Pons (tissue), 1 donor: ENCODE measurements at regions not wholly inside any gene's neighbourhood (a gene's known extent, or its start where the extent isn't known, plus 50 kb on each side); places are given as distances from the start of the nearest gene placed in this dataset.
"Not testable (repeated sequence)": the region's sequence is repeated elsewhere in the genome, so short reads cannot be mapped to it uniquely, and the experiment has no call there.

Source experiments
- DNase-seq: peaks from one replicate; pipeline ENCODE4 v3.0.0-alpha.2; 2016; ENCODE audit warnings: low spot score

DNA sequence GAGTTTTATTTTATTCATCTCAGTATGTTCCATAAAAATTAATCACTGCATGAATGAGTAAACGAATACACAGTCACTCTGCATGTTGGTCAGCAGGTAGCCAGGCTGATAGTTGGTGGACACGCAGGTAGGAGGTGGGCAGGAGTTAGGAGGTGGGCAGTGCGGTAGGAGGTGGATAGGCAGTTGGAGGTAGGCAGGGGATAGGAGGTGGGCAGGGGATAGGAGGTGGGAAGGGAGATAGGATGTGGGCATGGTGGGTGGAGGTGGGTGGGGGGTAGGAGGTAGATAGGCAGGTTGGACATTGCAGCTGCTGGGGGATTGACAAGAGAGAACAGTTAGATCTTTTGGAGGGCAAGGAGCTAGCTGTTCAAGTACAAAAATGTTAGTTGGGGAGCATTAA, 322.7 kb downstream of the PTPRU start:
- no peak for DNase-seq

DNA sequence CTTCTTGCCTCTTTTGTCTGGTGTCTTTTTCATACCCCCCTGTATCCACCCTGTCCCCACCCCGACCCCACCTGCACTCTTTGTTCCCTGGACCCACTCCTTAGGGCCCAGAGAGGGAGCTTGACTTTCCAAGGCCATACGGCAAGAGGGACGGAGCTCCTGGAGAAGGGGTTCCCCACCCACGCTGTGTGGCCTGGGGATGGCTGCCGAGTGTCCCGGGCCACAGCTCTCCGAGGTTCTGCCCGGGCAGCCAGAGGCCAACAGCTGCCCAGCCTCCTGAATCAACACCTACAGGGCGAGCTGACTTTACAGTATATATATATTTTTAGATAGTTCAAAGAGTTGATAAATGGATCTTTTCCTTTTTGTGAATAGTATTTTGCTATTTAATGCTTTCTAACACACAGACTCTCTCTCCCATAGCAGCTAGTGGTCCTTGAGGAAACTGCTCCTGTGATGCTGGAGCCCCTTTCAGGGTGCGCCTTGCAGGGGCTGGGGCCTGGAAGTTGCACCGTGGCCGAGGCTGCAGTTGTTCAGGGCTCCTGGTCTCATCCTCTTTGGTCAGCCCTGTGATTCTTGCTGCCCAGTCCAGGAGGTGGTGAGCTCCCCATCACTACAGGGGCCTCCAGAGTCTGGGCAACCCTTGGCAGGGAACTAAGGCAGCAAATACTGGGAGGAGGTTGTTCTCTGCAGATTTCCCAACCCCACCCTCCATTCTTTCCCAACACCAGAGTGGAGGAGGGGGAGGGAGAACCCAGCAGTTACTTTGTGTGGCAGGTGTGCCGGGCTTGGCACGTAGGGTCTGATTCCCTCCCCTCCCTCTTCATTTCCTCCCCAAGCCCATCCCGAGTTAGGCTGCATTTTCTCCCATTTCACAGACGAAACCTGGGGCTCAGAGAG, 321.6 kb downstream of the PTPRU start:
- no peak for DNase-seq

DNA sequence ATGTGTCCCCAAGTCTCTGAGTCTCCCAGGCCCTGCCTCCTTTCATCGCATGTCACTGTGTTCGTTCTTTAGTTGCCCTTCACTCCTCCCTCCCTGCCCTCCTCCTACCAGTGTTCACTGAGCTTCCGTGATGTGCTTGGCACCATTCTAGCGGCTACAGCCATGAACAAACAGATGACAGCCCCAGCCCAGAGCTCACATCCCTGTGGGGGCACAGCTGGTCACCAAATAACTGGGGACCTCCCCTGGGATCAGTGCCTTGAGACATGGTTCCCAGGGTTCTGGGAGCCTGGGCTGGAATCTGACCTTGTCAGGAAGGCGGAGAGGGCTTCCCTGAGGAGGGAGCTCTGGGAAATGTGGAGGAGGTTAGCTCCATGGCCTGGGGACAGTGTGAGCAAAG, 320.7 kb downstream of the PTPRU start:
- no peak for DNase-seq

DNA sequence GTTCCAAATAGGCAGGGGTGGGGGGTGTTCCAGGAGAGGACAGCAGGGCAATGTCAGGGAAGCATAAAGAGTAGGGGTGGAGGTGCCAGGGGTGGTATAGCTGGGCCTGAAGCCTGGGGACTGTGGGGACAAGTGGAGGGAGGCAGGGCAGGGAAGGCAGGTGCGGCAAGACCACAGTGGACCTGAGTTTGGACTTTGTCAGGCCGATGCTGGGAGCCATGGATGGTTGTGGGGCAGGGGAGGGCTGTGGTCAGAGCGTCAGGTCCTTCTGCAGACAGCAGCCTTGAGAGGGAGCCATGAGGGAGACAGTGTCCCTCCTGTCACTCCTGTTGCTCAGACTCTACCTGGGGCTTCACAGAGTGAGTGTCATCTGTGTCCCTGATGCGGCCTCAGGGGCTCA, 320.3 kb downstream of the PTPRU start:
- no peak for DNase-seq

DNA sequence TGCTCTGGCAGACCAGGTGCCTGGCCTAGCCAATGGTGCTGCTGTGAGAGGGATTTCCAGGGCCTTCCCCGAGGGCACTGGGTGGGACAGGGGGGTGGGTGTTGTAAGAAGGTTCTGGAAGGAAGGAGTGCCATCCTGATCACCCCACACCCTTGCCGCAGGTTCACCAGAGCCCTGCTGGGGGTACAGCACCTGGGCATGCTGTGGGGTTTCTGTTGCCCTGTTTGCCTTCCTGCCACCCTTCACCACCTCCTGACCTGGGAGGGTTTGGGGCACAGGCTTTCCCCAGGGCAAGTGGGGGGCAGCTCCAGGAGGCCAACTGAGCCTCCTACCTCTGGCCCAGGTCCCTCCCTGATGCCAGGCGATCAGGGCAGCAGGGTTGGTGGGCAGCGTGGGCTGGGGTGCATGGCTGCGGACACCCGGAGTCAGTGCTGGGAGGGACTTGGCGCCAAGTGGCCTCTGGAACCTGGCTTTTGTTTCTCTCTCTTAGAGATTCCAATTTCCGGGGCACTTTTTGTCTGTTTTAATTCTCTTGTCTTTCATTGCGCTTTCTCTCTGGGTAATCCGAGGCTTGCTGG, 318.8 kb downstream of the PTPRU start:
- DNase-seq, result no peak

DNA sequence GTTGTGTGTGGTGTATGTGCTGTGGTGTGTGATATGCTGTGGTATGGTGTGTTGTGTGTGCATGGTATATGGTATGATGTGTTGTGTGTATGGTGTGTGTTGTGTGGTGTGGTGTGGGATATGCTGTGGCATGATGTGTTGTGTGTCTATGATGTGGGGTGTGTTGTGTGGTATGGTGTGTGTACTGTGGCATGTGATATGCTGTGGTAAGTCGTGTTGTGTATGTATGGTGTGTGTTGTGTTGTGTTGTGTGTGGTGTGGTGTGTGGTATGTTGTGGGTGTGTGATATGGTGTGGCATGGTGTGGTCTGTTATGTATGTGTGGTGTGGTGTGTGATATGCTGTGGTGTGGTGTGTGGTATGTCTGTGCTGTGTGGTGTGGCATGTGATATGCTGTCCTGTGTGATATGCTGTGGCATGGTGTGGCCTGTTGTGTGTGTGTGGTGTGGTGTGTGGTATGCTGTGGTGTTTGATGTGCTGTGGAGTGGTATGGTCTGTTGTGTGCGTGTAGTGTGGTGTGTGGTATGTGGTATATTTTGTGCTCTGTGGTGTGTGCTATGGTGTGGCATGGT, 318.0 kb downstream of the PTPRU start:
- no peak for DNase-seq

DNA sequence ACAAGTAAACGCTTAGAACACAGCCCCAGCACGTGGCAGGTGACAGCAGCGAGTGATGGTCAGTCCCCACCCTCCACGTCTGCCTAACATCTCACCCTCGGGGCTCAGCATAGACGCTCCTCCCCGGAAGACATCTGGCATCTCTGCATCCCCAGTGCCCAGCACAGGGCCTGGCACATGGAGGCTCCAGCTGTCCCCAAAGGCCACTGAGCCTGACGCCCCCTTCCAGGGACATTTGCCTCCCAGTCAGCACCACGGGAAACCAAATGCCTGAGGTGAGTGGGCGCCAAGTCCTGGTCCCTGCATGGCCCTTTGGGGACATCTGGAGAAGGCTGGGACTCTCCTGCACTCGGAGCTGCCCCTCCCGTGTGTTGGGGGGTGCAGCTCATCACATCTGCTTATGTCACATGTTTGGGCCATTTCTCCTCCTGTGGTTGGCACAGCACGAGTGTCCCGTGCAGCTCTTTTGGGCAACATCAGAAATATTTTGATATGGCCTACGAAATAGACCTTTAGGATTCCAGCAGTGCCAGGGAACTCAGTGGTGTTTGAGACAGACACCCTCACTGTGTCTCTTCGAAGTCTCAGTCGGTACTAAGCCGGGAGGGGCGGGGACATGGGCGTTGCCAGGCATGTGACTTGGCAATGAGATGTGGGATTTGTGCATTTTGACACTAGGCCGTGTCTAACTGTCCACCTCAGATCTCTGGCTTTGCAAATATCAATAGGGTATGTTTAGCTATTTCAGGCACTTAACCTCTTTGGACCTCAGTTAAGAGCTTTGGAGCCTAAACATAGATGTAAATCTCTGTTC, 315.0 kb downstream of the PTPRU start:
- no peak for DNase-seq

DNA sequence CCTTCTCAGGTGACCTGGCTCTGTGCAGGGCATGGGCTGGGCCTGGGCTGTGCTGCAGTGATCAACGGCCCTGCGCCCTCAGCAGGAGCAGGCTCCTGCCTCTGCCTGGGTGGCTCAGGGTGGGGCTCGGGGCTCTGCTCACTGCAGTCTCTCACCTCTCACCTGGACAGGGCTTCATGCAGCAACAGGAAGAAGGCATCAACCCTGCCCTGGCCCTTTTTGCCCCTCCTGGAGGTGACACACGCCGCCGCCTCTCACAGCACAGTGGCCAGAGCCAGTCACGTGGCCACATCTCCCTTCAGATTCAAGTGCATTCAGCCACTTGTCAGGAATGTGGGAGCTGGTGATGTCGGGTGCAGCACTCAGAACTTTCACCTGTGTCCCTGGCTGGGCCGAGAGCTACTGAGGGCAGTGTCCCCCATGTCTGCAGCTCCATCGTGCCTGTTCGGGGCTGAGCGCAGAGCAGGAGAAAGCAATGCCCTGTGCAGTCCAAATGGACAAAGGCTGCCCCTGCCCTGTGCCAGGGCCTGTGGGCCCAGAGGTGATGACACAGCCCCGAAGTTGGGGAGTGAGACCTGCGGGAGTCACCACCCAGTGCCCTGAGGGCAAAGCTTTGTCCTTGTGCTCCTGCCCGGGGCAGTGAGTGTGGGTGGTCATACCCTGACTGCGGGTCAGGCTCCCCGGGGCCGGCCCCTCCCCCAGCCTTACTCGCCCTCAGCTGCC, 314.0 kb downstream of the PTPRU start:
- no peak for DNase-seq

DNA sequence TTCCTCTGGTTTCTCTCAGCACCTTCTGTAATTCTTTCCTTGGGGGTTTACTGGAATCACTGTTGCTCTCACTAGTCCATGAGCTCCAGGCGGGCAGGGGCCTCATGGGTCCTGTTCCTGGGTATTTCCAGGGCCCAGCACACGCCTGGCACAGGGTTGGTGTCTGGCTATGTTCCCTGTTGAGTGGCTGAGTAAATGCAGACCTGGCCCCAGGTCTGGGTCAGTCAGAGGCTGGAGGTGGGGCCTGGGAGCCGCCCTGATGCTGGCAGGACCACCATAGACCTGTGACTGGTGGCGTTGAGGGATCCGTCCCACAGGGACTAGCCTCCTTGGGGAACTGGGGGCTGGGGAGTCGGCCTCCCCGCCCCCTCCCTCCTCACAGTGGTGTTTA, 313.4 kb downstream of the PTPRU start:
- DNase-seq, result not testable (repeated sequence)

DNA sequence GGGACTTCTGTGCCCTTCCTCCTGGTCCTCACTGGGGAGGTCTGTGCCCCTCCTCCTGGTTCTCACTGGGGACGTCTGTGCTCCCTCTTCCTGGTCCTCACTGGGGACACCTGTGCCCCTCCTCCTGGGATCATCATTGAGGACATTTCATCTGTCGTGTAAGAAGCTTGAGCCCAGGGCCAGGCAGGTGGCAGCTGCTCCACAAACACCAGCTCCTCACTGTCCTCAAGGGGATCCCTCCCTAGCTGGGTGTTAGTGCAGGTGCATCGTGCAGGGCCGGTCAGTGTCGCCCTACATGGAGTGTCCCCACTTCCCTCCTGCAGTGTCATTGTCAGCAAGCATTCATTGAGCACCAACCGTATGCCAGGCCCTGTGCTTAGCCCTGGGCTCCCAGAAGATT, 312.7 kb downstream of the PTPRU start:
- no peak for DNase-seq

DNA sequence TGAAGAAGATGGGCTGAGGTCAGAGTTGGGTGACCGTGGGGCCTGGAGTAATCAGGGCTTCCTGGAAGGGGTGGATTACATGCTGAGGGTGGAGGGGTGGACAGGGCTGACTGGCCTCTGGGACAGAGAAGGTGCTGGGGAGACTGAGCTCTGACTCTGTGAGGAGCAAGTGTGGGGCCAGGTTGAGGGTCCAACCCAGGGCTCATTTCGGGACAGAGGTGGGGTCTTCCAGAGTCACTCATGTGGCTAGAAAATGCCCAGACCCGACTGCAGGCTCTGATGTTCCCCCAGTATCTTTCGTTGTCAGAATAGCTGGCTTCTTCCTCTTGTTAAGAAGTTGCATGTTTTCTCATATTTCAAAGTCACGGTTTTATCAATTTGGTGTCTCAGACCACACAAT, 311.8 kb downstream of the PTPRU start:
- no peak for DNase-seq

DNA sequence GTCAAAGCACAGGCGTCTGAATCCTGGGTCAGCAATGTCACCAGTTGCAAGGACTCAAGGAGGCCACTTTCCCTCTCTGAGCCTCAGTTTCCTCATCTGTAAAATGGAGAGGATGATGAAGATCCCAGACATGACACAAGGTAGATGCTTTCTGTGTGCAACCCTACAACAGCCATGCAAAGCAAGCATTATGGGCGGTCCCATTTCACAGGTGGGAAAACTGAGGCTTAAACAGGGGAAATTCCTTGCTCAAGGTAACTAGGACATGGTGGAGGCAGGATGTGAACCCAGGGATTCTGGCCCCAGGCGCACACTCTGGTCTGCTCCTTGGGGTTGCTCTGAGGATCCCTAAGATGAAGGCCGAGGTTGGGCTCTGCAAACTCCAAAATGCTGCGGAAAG, 311.0 kb downstream of the PTPRU start:
- DNase-seq, result no peak

DNA sequence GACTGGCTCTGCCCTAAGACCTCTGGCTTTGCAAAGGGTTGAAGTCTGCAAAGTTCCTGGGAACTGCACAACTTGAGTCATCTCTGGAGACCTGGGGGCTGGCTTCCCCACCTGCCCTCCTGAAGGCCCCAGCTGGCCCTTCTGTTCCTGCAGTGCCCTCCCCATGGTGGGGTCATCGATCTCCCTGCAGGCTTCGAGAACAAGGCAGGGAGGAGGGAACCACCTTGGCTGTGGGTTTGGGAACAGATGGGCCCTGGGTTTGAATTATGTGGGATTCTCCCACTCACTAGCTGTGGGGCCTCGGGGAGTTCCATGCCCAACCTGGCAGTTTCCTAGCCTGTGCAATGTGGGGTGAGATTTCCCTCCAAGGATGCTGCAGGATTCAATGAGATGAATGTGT, 310.2 kb downstream of the PTPRU start:
- no peak for DNase-seq

DNA sequence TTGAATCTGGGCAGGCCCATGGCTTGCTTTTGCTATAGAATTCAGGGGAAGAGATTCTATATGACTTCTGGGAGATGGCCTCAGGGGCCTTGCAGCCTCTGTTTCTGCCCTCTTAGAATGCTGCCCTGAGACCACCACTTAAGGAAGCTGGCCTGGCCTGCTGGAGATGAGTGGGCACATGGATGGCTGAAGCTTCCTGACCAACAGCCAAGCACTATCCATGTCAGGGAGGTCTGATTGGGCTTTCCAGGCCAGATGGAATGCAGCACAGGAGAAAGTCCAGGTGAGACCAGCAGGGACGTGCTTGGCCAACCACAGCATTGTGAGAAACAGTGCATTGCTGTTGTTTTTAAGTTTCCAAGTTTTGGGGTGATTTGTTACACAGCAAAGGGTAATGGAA, 308.1 kb downstream of the PTPRU start:
- DNase-seq, result no peak

DNA sequence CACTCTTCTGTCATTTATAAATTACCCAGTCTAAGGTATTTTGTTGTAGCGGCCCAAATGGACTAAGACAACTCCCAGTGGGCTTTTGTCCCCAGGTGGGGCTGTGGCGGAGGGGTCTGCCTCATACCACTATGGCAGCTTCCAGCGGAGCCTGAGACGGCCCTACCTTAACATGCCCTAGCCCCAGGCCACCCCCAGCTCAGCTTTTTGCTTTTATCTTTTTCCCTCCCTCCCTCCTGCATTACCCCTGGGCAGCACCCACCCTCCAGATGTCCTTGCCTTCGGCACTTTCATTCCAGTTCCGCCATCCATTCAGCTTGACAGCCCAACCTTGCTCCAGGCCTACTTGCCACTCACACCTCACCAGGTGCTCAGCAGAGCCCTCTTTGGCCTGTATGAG, 307.3 kb downstream of the PTPRU start:
- DNase-seq, result no peak

DNA sequence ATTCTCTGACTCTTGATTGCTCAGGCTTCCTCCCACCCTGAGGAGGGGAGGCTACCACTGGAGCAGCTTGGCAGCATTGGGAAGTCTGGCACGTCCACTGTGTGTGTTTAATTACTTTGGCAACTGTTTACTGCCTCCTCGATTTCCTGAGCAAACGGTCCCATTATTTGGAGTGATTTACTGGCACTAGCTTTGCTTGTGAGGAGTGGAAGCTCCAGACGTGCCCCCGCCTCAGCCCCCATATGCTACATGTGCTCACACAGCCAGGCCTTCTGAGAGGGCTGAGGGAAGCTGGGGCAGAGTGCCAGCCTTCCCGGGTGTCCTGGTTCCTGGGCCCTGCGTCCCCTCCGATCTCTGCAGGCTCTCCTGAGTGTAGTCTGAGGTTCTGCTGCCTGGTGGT, 306.2 kb downstream of the PTPRU start:
- no peak for DNase-seq

DNA sequence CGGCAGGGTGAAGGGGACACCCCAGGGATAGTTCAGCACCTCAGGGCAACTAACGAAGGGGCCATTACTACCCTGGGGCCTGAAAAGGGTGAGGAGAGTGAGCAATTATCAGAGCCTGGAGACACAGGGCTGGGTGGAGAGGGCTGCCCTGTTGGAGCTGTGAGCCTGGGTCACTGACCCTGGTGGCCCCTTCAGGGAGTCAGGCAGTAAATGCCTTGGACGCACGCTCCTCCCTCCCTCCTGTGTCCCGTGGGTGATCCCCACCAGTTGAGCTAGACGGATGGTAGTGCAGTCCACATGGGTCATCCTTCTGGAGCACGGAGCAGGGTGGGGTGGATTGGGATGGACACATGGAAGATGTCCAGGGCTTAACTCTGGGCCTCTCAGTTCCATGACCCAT, 305.3 kb downstream of the PTPRU start:
- no peak for DNase-seq

DNA sequence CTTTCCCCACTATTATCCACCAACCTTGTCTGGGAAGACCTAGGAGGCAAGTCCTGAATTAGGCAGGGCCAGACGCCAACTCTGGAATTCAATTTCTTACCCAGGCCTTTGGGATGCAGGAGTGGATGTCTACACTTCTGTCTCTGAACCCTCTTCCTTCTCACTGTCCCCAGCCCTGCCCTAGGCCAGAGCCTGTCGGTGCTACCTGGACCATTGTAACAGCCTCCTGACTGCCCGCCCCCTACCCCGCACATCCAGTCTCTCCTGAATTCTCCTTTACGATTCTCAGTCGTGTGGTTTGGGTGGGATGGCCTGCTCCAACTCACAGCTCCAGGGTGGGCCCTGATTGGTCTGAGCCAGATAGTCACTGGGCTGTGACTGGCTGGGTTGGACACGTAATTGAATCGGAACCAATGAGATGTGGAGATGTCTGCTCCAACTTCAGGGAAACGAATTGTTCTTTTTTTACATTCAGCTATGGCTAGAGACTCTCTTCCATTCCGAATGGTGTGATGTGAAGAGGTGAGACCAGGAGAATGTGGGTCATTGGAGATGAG, 304.6 kb downstream of the PTPRU start:
- no peak for DNase-seq

DNA sequence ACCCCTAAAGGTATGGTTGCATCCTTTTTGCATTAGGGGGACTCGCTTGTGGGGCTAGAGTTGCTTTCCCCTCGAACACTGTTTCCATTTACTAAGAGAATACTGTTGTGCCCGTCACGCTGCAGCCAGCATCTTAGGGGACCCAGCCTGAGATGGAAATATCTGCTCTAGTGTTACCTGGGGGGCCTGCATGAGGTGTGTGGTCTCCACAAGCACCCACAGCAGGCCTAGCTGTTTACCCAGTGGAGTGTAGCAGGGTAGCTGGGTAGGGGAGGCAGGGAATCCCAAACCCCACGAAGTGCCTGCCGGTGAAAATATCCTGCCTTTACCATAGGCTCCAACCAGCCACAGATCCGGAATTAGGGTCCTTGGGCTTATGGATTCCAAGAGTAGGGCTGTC, 303.6 kb downstream of the PTPRU start:
- no peak for DNase-seq

DNA sequence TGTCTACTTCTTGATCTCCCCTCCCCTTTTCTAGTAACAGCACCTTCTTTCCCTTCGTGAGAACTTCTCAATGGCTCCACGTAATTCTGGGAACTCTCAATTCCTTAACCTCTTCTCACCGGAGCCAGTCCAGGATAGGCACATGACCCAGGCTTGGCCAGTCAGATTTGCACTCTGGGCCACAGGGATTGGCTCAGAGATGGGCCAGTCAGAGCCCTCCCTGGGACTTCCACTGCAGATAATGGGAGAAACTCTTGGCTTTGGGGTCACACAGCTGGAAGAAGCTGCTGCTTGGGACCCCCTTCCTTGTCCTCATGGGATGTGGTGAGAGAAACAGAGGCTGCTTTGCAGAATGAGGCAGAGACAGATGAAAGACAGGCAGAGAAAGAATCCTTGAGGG, 302.3 kb downstream of the PTPRU start:
- DNase-seq, result no peak

DNA sequence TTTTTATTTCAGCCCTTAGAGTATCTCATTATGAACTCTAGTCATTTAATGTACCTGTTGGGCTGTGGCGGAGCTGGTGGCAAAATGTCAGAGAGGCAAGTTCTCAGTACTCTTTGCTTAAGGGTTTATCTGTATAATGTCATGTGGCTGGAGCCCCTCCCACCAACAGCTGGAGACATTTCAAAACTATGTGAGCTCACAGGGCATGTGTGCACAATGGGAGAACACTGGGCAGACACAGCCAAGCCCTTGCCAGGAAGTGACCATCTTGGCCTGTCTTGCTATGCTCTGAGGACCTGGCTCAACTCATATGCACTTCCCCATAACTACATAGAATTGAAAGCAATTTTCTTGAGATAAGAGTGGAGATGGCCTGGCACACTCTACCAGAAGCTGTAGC, 296.4 kb downstream of the PTPRU start:
- no peak for DNase-seq

DNA sequence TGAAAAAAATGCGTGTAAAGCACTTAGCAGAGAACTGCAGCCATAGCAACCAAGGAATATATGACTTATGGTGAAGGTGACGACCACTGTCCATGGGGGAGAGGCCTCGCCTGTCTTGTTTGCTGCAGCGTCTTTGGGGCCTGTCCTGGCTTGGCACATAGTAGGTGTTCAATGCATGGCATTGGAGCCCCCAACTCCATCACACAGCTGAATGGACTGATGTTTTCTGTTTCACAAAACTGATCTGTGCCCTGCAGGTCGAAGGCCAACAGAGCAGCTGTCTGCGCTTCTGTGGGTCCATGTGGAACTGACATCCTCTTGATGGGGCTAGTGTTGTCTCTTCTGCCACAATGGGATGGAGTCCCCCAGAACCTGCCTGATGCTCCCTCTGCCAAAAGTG, 296.0 kb downstream of the PTPRU start:
- DNase-seq, result no peak
